ENCODE measurements at regions not wholly inside any gene's neighbourhood (a gene's known extent, or its start where the extent isn't known, plus 50 kb on each side); places are given as distances from the start of the nearest gene placed in this dataset.

DNA sequence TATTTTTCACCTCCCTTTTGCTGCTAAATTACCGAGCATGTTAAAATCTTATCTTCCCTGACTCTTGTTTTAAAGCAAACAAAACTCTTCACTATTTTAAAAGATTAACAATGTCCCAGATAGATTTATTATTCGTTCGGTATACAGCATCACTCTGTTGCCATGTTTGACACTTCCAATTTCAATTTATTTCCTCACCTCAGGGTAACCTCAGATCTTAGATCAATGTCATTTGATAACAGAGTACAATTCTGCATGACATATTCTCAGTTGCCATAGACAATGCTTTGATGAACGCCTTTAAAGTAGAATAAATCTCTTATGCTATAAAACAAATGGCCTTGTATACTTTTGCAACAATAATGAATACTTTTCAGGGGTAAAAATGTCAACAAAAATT, 1078.1 kb upstream of the IGFBP7 start:
- no peak for DNase-seq

GRCh38 chr4:58175024-58175423, 1064.8 kb upstream of the IGFBP7 start:
- no peak for DNase-seq

DNA sequence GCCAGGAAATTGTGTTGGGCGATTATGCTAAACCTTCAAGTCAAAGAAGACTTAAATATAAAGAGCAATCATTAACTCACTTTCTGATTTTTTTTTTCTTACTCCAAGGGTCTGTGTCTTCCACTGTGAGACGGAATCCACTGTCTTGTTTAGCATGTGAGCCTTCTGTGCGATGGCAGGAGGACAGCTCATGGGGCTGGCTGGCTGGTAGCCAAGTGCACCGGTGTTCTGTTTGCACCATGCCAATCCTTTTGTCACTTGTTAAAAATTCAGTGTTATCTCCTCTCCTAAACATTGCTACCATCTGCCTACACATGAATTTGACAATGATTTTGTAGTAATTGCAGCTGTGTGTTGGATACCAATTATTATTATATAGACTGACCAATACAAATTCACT, 1056.3 kb upstream of the IGFBP7 start:
- DNase-seq = no peak

DNA sequence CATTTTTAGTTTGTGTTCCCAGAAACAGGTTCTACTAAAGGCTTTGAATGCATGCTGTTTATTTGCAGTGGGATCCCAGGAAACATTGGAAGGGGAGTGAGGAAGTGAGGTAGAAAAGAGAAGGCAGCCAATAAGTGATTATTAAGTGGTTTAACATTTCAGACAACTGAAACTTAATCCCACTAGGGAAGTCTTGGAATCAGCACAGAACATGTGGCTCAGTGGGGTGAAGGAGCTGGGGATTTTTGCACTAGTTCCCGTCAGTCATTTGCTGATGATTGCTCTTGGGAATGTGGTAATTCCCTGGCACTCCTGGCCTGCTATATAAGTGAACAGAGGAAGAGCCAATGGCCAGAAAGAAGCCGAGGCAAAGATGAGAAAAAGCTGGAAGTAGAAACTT, 1053.0 kb upstream of the IGFBP7 start:
- DNase-seq = no peak

GRCh38 chr4:58149404-58150085, 1039.4 kb upstream of the IGFBP7 start:
- DNase-seq = no peak

- no peak for DNase-seq
Observed at GRCh38 chr4:58144721-58145120, 1034.5 kb upstream of the IGFBP7 start.

- DNase-seq = no peak
Observed at GRCh38 chr4:58138786-58139668, 1028.8 kb upstream of the IGFBP7 start.

- DNase-seq = no peak
Observed at GRCh38 chr4:58136604-58137003, 1026.4 kb upstream of the IGFBP7 start.

GRCh38 chr4:58127680-58128079, 1017.5 kb upstream of the IGFBP7 start:
- no peak for DNase-seq

- DNase-seq = no peak
Observed at GRCh38 chr4:58119298-58119697, 1009.1 kb upstream of the IGFBP7 start.

- DNase-seq = no peak
Observed at GRCh38 chr4:58113126-58113525, 1002.9 kb upstream of the IGFBP7 start.

- DNase-seq = no peak
Observed at GRCh38 chr4:58111818-58112217, 1001.6 kb upstream of the IGFBP7 start.

- no peak for DNase-seq
Observed at GRCh38 chr4:58093352-58093751, 983.2 kb upstream of the IGFBP7 start.

GRCh38 chr4:58090539-58090938, 980.4 kb upstream of the IGFBP7 start:
- no peak for DNase-seq

DNA sequence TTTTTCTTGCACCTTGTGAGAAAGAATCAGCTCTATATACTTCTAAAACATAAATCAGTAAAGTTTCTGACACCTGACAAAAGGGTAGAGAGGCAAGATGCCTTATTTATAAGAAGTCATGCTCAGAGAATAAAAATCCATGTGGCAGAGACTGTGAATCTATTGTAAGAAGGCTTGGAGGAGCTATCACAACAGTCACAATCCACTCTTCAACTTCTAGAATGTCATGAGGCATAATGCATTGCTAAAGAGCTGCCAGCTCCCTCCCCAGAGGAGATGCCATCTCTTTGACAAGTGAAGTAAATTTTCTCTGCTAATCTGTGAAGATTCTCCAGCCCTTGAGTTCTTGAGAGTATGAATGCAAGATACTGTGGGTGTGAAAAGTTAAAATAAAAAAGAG, 971.2 kb upstream of the IGFBP7 start:
- no peak for DNase-seq

DNA sequence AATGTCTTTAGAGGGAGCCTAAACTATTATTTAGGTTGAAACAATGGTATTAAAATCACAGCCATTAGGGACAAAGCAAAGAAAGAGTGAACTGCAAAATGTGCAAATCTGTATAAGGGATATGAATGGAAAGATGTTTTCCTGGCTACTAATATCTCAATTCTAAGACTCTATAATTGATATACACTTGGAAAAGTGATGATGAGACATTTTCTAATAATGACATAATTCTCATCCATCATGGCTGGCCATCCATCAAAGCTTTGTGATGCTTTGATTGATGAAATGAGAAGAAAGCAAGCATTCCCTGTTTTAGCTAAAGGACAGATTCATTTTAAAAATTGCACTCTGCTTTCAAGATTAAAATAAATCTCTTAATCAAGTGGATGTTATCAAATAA, 965.5 kb upstream of the IGFBP7 start:
- DNase-seq = no peak

- DNase-seq = no peak
Observed at GRCh38 chr4:58074382-58074781, 964.2 kb upstream of the IGFBP7 start.

- no peak for DNase-seq
Observed at GRCh38 chr4:58070726-58071125, 960.5 kb upstream of the IGFBP7 start.

DNA sequence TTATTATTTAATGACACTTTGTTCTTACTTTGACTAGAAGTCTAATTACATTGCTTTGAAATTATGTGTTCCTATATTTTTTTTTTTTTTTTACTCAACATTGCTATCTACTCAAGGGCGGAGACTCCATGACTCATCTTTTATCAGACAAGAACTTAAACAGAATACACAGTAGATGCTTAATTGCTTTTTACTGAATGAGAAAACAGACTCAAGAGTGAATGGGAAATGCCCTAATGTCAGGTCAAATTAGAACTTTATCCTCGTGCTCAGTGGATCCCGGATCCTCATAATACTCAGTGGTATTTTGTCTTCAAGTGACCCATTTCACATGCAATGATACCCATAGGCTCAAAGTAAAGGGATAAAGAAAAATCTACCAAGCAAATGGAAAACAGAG, 954.5 kb upstream of the IGFBP7 start:
- DNase-seq = no peak

- DNase-seq = no peak
Observed at GRCh38 chr4:58063404-58064160, 953.4 kb upstream of the IGFBP7 start.

DNA sequence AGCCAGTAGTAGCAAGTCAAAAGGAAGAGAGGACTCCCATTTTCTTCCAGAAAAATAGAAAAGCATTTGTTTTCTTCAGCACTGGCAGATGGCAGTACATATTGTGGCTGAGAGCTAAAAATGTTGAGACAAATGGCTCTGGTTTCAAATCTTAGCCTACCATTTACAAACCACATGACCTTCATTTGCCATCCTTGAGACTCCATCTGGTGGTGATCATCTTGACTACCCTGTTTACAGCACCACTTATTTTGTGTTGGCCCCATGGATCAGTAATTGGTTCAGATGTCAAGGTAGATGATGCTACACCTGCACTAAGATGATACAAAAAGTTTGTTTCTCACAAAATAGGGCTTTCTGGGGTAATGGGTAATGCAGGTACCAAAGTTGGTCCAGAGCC, 951.8 kb upstream of the IGFBP7 start:
- DNase-seq = no peak

- DNase-seq = no peak
Observed at GRCh38 chr4:58050439-58050838, 940.3 kb upstream of the IGFBP7 start.

DNA sequence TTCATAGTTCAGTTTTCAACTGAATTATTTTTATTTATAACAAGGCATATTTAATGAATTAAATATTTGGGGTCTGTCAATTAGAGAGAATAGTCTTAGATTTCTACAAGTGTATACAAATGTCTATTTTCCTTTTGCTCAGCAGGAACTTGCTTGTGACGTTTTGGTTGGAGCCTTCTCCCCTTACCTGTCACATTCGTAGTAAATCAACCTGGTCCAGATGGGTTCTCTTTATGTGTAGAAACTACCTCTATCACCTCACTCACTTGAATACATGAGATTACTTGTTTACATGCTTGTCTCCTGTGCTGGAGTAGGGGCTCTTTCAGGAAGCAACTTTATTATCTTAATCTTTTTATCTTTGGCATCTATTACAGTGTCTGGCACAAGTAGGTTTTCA, 938.3 kb upstream of the IGFBP7 start:
- DNase-seq = no peak

GRCh38 chr4:58042176-58042575, 932.0 kb upstream of the IGFBP7 start:
- no peak for DNase-seq

Data from activated effector memory CD4-positive, alpha-beta T cell treated with anti-CD3 and anti-CD28 coated beads, Interleukin-2, amount 50 U/mL, for 16 hours (primary cell).